HEK293 (cell line): ENCODE measurements at regions not wholly inside any gene's neighbourhood (a gene's known extent, or its start where the extent isn't known, plus 50 kb on each side); places are given as distances from the start of the nearest gene placed in this dataset.

Experiments
- CTCF ChIA-PET: fragments of 350-600 bp; formaldehyde crosslinking; extraction: SDS; loops from one replicate; lab custom pipeline; 2021; ENCODE audit warnings: antibody characterized with exemption; lab: Yijun Ruan, JAX
- POLR2A ChIA-PET: fragments of 300-600 bp; formaldehyde crosslinking; extraction: SDS; loops from one replicate; lab custom pipeline; 2020; ENCODE audit warnings: antibody characterized with exemption, inconsistent platforms; lab: Yijun Ruan, JAX
- H3K27ac ChIP-seq: fragments of 200-500 bp; sonication (Bioruptor generic); 2 replicates; pipeline ENCODE4 v1.5.1; 2014; ENCODE audit warnings: low read depth, low read length, control low read depth, inconsistent platforms; ENCODE audit errors: extremely low read depth
- H3K36me3 ChIP-seq, 2 experiments: fragments of 200-500 bp in 1 of 2; sonication (Bioruptor generic) in 1 of 2; 1 replicate in 1 of 2; 2 replicates in 1 of 2; pipeline ENCODE4 v1.5.1; 2014 to 2017; ENCODE audit warnings: inconsistent platforms in 2 of 2, low read length in 2 of 2; ENCODE audit not compliant: control insufficient read depth in 2 of 2, insufficient read depth in 1 of 2
- H3K4me1 ChIP-seq: fragments of 200-500 bp; sonication (Bioruptor generic); 2 replicates; pipeline ENCODE4 v1.5.1; 2014; ENCODE audit warnings: mild to moderate bottlenecking, low read length, inconsistent platforms; ENCODE audit not compliant: control insufficient read depth, insufficient read depth
- H3K4me3 ChIP-seq: 2 replicates; pipeline ENCODE4 v1.5.1; 2011; ENCODE audit warnings: low read depth, mild to moderate bottlenecking, control low read depth, low read length, moderate library complexity
- H3K9me3 ChIP-seq: fragments of 200-500 bp; sonication (Bioruptor generic); 2 replicates; pipeline ENCODE4 v1.5.1; 2014; ENCODE audit warnings: low read depth, low read length, inconsistent platforms; ENCODE audit not compliant: control insufficient read depth, insufficient read depth
- KLF7 ChIP-seq: fragments of 450-650 bp; formaldehyde crosslinking; IDR thresholded peaks from 2 replicates; pipeline ENCODE4 v1.5.1; 2016; ENCODE audit warnings: missing biosample characterization, missing genetic modification characterization, borderline replicate concordance
- PRDM10 ChIP-seq: fragments of 450-650 bp; formaldehyde crosslinking; IDR thresholded peaks from 2 replicates; pipeline ENCODE4 v1.5.1; 2016; ENCODE audit warnings: missing biosample characterization, missing genetic modification characterization
- SETDB1 ChIP-seq: IDR thresholded peaks from one replicate; pipeline ENCODE4 v1.6.1; 2017; ENCODE audit warnings: mild to moderate bottlenecking, low read length, moderate library complexity, mixed read lengths; ENCODE audit not compliant: insufficient read length
- WT1 ChIP-seq: fragments of 450-650 bp; formaldehyde crosslinking; IDR thresholded peaks from 2 replicates; pipeline ENCODE4 v1.5.1; 2016; ENCODE audit warnings: missing biosample characterization, missing genetic modification characterization
- ZBTB7A ChIP-seq: fragments of 450-650 bp; formaldehyde crosslinking; IDR thresholded peaks from 2 replicates; pipeline ENCODE4 v1.5.1; 2016; ENCODE audit warnings: low read depth, missing biosample characterization, missing genetic modification characterization
- ZNF132 ChIP-seq: fragments of 450-650 bp; formaldehyde crosslinking; IDR thresholded peaks from 2 replicates; pipeline ENCODE4 v1.5.1; 2017; ENCODE audit warnings: missing biosample characterization, missing genetic modification characterization, borderline replicate concordance
- ZNF133 ChIP-seq: fragments of 450-650 bp; formaldehyde crosslinking; IDR thresholded peaks from 2 replicates; pipeline ENCODE4 v1.5.1; 2016; ENCODE audit warnings: missing biosample characterization, missing genetic modification characterization
- ZNF146 ChIP-seq: fragments of 450-650 bp; formaldehyde crosslinking; IDR thresholded peaks from 2 replicates; pipeline ENCODE4 v1.5.1; 2016; ENCODE audit warnings: missing biosample characterization, missing genetic modification characterization
- ZNF157 ChIP-seq: fragments of 450-650 bp; formaldehyde crosslinking; IDR thresholded peaks from 2 replicates; pipeline ENCODE4 v1.5.1; 2016; ENCODE audit warnings: missing biosample characterization, missing genetic modification characterization
- ZNF398 ChIP-seq: fragments of 450-650 bp; formaldehyde crosslinking; IDR thresholded peaks from 2 replicates; pipeline ENCODE4 v1.5.1; 2017; ENCODE audit warnings: missing biosample characterization, missing genetic modification characterization
- ZNF488 ChIP-seq: fragments of 450-650 bp; formaldehyde crosslinking; IDR thresholded peaks from 2 replicates; pipeline ENCODE4 v1.5.1; 2016; ENCODE audit warnings: missing biosample characterization, missing genetic modification characterization
- ZNF558 ChIP-seq: fragments of 450-650 bp; formaldehyde crosslinking; IDR thresholded peaks from 2 replicates; pipeline ENCODE4 v1.5.1; 2016; ENCODE audit warnings: missing biosample characterization, missing genetic modification characterization
- ZNF704 ChIP-seq: fragments of 450-650 bp; formaldehyde crosslinking; IDR thresholded peaks from 2 replicates; pipeline ENCODE4 v1.5.1; 2016; ENCODE audit warnings: missing biosample characterization, missing genetic modification characterization
- ZNF707 ChIP-seq: fragments of 450-650 bp; formaldehyde crosslinking; IDR thresholded peaks from 2 replicates; pipeline ENCODE4 v1.5.1; 2016; ENCODE audit warnings: missing biosample characterization, missing genetic modification characterization
- ZNF768 ChIP-seq: fragments of 450-650 bp; formaldehyde crosslinking; IDR thresholded peaks from 2 replicates; pipeline ENCODE4 v1.5.1; 2018; ENCODE audit warnings: missing biosample characterization, mild to moderate bottlenecking, missing genetic modification characterization
- ZSCAN16 ChIP-seq: fragments of 450-650 bp; formaldehyde crosslinking; IDR thresholded peaks from 2 replicates; pipeline ENCODE4 v1.5.1; 2016; ENCODE audit warnings: missing biosample characterization, missing genetic modification characterization
- ZSCAN23 ChIP-seq: fragments of 450-650 bp; formaldehyde crosslinking; IDR thresholded peaks from 2 replicates; pipeline ENCODE4 v1.5.1; 2016; ENCODE audit warnings: missing biosample characterization, missing genetic modification characterization
- TF ChIP-seq, protein P1 (sequence below): fragments of 450-650 bp; formaldehyde crosslinking; IDR thresholded peaks from 2 replicates; pipeline ENCODE4 v1.5.1; 2016; ENCODE audit warnings: missing biosample characterization, missing genetic modification characterization
- TF ChIP-seq, protein P2 (sequence below): fragments of 450-650 bp; formaldehyde crosslinking; IDR thresholded peaks from 2 replicates; pipeline ENCODE4 v1.5.1; 2016; ENCODE audit warnings: missing biosample characterization, missing genetic modification characterization

- H3K27ac ChIP-seq, result no peak overlapping the region
- POLR2A ChIA-PET, result no interaction called here
Measured at GRCh38 chr6:91754691-91755090, 1167.8 kb upstream of the MAP3K7 start.

GRCh38 chr6:91751526-91751925, 1164.7 kb upstream of the MAP3K7 start:
- CTCF ChIA-PET, result no interaction called here
- H3K4me1 ChIP-seq, result no peaks in the 10 kb centered on the region
- no peaks in the 10 kb centered on the region for H3K36me3 ChIP-seq
- H3K27ac ChIP-seq, result no peak overlapping the region
- no peaks in the 10 kb centered on the region for H3K9me3 ChIP-seq
- POLR2A ChIA-PET, result no interaction called here
- H3K4me3 ChIP-seq, result no peak overlapping the region
- TF ChIP-seq, protein P1, sequence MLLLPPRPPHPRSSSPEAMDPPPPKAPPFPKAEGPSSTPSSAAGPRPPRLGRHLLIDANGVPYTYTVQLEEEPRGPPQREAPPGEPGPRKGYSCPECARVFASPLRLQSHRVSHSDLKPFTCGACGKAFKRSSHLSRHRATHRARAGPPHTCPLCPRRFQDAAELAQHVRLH (tag by site-specific recombination), result no peak
- TF ChIP-seq KLF7 (tag by site-specific recombination) (no peak), ZNF488 (tag by site-specific recombination) (no peak), ZNF704 (tag by site-specific recombination) (no peak), ZNF398 (tag by site-specific recombination) (no peak), WT1 (tag by site-specific recombination) (no peak), ZSCAN23 (no peak)

More at GRCh38 chr6:91754691-91755090, 1167.8 kb upstream of the MAP3K7 start:
- Histone ChIP-seq H3K4me1 (no peaks in the 10 kb centered on the region), H3K9me3 (no peaks in the 10 kb centered on the region), H3K36me3 (no peaks in the 10 kb centered on the region), H3K4me3 (no peak overlapping the region)
- TF ChIP-seq WT1 (tag by site-specific recombination) (no peak), SETDB1 (no peak), ZNF133 (no peak), ZSCAN16 (tag by site-specific recombination) (no peak), ZNF132 (no peak), ZNF768 (tag by site-specific recombination) (no peak)
- CTCF ChIA-PET, result no interaction called here

- H3K4me1 ChIP-seq, result no peaks in the 10 kb centered on the region
- H3K36me3 ChIP-seq, result no peaks in the 10 kb centered on the region
- ChIA-PET POLR2A (no interaction called here), CTCF (interaction anchor here (0.7 kb wide), 1 partner anchor 348 kb away, joined by 4 read pairs; no protein-coding TSS in a partner anchor)
- no peak for TF ChIP-seq ZNF488 (tag by site-specific recombination)
- no peak for TF ChIP-seq ZNF707 (tag by site-specific recombination)
- TF ChIP-seq ZNF558 (tag by site-specific recombination), result no peak
- TF ChIP-seq ZNF146 (tag by site-specific recombination), result no peak
- TF ChIP-seq ZBTB7A (tag by site-specific recombination), result no peak
- no peak for TF ChIP-seq PRDM10 (tag by site-specific recombination)
- TF ChIP-seq ZNF157, result no peak
- TF ChIP-seq, protein P2, sequence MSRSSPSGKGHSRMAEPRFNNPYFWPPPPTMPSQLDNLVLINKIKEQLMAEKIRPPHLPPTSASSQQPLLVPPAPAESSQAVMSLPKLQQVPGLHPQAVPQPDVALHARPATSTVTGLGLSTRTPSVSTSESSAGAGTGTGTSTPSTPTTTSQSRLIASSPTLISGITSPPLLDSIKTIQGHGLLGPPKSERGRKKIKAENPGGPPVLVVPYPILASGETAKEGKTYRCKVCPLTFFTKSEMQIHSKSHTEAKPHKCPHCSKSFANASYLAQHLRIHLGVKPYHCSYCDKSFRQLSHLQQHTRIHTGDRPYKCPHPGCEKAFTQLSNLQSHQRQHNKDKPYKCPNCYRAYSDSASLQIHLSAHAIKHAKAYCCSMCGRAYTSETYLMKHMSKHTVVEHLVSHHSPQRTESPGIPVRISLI (tag by site-specific recombination), result no peak
- H3K4me3 ChIP-seq, result no peak overlapping the region
- H3K27ac ChIP-seq, result no peak overlapping the region
- H3K9me3 ChIP-seq, result no peaks in the 10 kb centered on the region
Measured at GRCh38 chr6:91744566-91744965, 1157.7 kb upstream of the MAP3K7 start.
